Testis (tissue), 2 donors: ENCODE measurements at regions not wholly inside any gene's neighbourhood (a gene's known extent, or its start where the extent isn't known, plus 50 kb on each side); places are given as distances from the start of the nearest gene placed in this dataset.

Experiments used
- DNase-seq: peaks from one replicate; pipeline ENCODE4 v3.0.0-alpha.2; 2019
- H3K27ac ChIP-seq, 2 donors: fragments of 200-600 bp; sonication (generic); one replicate each; pipeline ENCODE4 v1.5.1; 2019
- H3K27me3 ChIP-seq: fragments of 200-600 bp; sonication (generic); one replicate; pipeline ENCODE4 v1.5.1; 2019
- H3K36me3 ChIP-seq: fragments of 200-600 bp; sonication (generic); one replicate; pipeline ENCODE4 v1.5.1; 2017; ENCODE audit warnings: low read depth; ENCODE audit errors: missing control alignments
- H3K4me1 ChIP-seq: fragments of 200-600 bp; sonication (generic); one replicate; pipeline ENCODE4 v1.5.1; 2019
- H3K4me3 ChIP-seq, 2 donors: fragments of 200-600 bp; sonication (generic); one replicate each; pipeline ENCODE4 v1.5.1; 2017 to 2019
- H3K9me3 ChIP-seq: fragments of 200-600 bp; sonication (generic); one replicate; pipeline ENCODE4 v1.5.1; 2017
- CTCF ChIP-seq, 3 experiments: fragments of 450-650 bp in 2 of 3; fragments of 200-600 bp in 1 of 3; sonication (generic) in 1 of 3; IDR thresholded peaks; one replicate each; pipeline ENCODE4 v1.5.1; 2016 to 2019; ENCODE audit warnings: antibody characterized with exemption in 3 of 3, mild to moderate bottlenecking in 2 of 3, moderate library complexity in 1 of 3
- POLR2A ChIP-seq: fragments of 450-650 bp; IDR thresholded peaks from one replicate; pipeline ENCODE4 v1.6.1; 2017; ENCODE audit warnings: antibody characterized with exemption, mild to moderate bottlenecking, moderate library complexity
- WGBS, 2 donors: methylation state at CpG; one replicate each; pipeline ENCODE4 v1.1.5; 2018; 5-methylcytosine and 5-hydroxymethylcytosine counted together
- intact Hi-C: fragments of 100-400 bp; cut with DNase I; formaldehyde crosslinking; loops from one replicate; pipeline ENCODE4 v1.15.1; 2023; ENCODE audit warnings: low total_unique reads

DNA sequence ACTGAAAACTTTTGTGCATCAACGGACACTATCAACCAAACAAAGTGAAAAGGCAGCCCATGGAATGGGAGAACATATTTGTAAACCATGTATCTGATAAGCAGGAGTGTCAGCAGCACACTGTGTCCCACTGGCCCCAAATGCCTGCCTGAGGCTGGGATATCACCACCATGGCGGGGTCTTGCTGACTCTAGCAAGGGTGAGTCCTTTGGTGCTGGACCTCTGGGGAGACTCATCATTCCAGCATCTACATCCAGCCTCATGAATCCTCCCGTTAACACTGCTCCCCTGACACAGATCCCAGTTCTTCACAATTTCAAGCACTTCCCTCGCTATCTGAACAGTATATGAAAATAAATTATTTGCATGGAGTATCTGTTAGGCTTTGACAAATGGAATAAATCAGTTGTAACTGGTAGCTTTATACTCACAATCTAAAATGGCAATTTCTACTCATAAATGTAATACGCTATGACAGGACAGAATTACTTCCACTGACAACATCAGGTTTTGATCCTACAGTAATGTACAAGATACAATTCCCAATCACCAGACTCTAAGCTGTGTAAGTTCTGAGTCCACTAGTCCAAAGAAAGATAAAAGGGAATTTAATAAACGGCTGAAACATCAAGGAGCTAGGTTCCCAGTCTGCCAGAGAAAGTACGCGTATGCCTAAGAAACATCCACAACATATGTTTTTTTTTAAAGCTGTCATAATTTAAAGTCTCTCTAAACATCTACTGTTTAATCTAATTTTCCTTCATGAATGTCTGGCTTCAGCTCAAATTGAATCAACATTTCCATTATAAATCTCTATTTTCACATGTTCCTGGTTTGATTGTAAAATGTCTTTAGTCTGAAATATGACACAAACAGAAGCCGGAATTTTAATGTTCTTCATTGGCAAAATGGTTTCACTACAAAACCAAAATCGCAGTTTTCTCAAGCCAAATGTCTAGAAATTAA lies 95.1 kb downstream of the SIPA1L2 start:
- 85 to 90% methylated on average over 10 of the region's 10 CpGs for WGBS, 2 donors
- Histone ChIP-seq H3K9me3 (no peaks in the 10 kb centered on the region), H3K4me1 (no peaks in the 10 kb centered on the region), H3K27me3 (no peaks in the 10 kb centered on the region), H3K36me3 (no peaks in the 10 kb centered on the region), H3K4me3 (no peak overlapping the region), H3K27ac (no peak overlapping the region)
- no peak for DNase-seq
- intact Hi-C loops: no loop called here
- TF ChIP-seq POLR2A (no peak), CTCF (IDR thresholded peaks at IDR 0.05) (no peak)

DNA sequence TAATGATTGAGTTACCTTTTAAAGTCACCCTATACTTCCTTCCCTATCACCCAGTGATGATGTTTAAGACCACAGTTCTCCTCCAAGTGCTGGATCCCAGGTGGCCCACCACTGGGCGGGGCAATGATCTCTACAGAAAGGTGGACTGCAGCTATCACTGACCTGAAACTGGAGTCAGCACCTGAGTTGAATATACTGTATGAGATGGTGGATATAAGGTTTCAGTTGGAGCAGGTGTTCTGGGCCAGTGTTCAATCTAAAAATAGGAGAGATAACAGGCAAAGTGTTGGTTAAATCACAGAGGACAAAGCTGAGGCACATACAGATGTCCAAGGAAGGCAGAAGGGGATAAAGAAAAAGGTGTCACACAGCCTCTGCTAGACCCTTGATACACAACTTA lies 96.6 kb downstream of the SIPA1L2 start:
- Histone ChIP-seq H3K27me3 (no peaks in the 10 kb centered on the region), H3K4me1 (no peaks in the 10 kb centered on the region), H3K9me3 (no peaks in the 10 kb centered on the region), H3K4me3 (no peak overlapping the region), H3K36me3 (no peaks in the 10 kb centered on the region), H3K27ac (no peak overlapping the region)
- intact Hi-C loops: no loop called here
- whole genome bisulfite sequencing, 2 donors: 96 to 100% methylated on average over 1 of the region's 1 CpG
- no peak for DNase-seq
- TF ChIP-seq CTCF (IDR thresholded peaks at IDR 0.05) (no peak), POLR2A (no peak)

GRCh38 chr1:232532901-232533300 lies 97.0 kb downstream of the SIPA1L2 start:
- no peak for TF ChIP-seq POLR2A
- TF ChIP-seq CTCF (IDR thresholded peaks at IDR 0.05): no peak
- DNase-seq: no peak
- Histone ChIP-seq H3K4me3 (no peak overlapping the region), H3K9me3 (no peaks in the 10 kb centered on the region), H3K27me3 (no peaks in the 10 kb centered on the region), H3K4me1 (no peaks in the 10 kb centered on the region), H3K27ac (no peak overlapping the region), H3K36me3 (no peaks in the 10 kb centered on the region)
- WGBS, 2 donors: 80 to 91% methylated on average over 2 of the region's 2 CpGs
- intact Hi-C loops: no loop called here

DNA sequence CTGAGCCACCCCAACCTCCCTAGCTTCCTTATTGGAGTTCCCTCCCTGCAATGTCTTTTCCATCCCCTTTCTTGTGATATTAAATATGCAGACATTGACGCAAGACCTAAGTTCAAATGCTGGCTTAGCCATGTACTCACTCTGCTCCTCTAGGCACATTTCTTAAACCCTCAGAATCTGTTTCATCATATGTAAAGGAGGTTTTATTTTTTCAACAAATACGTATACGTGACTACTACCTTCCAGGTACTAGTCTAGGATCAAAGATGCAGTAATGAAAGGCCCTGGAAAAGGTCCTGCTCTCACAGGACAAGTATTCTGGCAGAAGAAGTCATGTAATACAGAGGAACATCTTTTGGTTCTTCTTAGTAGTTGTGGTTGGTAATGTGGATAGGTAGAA lies 98.6 kb downstream of the SIPA1L2 start:
- H3K4me3 ChIP-seq: no peak overlapping the region
- H3K27me3 ChIP-seq: no peaks in the 10 kb centered on the region
- no peak for DNase-seq
- intact Hi-C loops: no loop called here
- TF ChIP-seq POLR2A (no peak), CTCF (IDR thresholded peaks at IDR 0.05) (no peak)
- no peaks in the 10 kb centered on the region for H3K36me3 ChIP-seq
- WGBS, 2 donors: 90 to 96% methylated on average over 3 of the region's 3 CpGs
- no peak overlapping the region for H3K27ac ChIP-seq
- no peaks in the 10 kb centered on the region for H3K9me3 ChIP-seq
- no peaks in the 10 kb centered on the region for H3K4me1 ChIP-seq

DNA sequence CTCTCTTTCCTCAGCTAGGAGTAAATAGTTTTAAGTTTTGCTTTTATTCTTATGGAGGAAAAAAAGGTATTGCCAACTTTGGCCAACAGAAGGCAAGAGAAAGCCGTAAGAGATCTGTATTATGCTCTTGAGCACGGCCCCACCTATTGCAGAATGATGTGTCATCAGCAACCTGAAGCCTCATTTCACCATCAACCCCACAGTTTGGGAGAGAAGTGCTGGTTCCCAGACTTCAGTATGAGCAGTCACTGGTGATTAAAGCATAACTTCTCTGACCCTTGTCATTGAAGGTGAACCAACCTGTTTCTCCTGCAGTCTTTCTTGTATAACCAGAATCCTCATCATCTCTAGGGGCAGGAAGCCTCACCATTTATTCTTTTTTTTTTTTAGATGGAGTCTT lies 100.2 kb downstream of the SIPA1L2 start:
- WGBS, 2 donors: 95 to 97% methylated on average over 2 of the region's 2 CpGs
- H3K4me3 ChIP-seq: no peak overlapping the region
- H3K9me3 ChIP-seq: no peaks in the 10 kb centered on the region
- no peaks in the 10 kb centered on the region for H3K27me3 ChIP-seq
- intact Hi-C loops: no loop called here
- DNase-seq: no peak
- no peak overlapping the region for H3K27ac ChIP-seq
- H3K4me1 ChIP-seq: no peaks in the 10 kb centered on the region
- H3K36me3 ChIP-seq: no peaks in the 10 kb centered on the region
- TF ChIP-seq CTCF (IDR thresholded peaks at IDR 0.05) (no peak), POLR2A (no peak)
